ENCODE measurements at regions not wholly inside any gene's neighbourhood (a gene's known extent, or its start where the extent isn't known, plus 50 kb on each side); places are given as distances from the start of the nearest gene placed in this dataset.
"Not testable (repeated sequence)": the region's sequence is repeated elsewhere in the genome, so short reads cannot be mapped to it uniquely, and the experiment has no call there.

GRCh38 chr16:26827386-26827785 lies 239.3 kb upstream of the C16orf82 start:
- no peaks in the 10 kb centered on the region for H3K36me3 ChIP-seq (ENCODE audit: control insufficient read depth, insufficient read depth, low read length)
- Mint-ChIP-seq H3K4me3 (no peak overlapping the region), H3K27me3 (peaks cover 9% of the 10 kb centered on the region), H3K36me3 (no peaks in the 10 kb centered on the region), H3K4me1 (no peaks in the 10 kb centered on the region), H3K9me3 (peaks cover 0 to 4% (median 0%) of the 10 kb centered on the region in 7 donors), H3K27ac (no peak overlapping the region)
- peaks cover 7% of the 10 kb centered on the region for H3K27me3 ChIP-seq (ENCODE audit: control insufficient read depth, insufficient read depth, low read length)
- H3K4me1 ChIP-seq (ENCODE audit: control insufficient read depth, insufficient read depth, low read length, poor library complexity, severe bottlenecking), result no peaks in the 10 kb centered on the region
- no peak overlapping the region for H3K4me3 ChIP-seq (ENCODE audit: low read depth, low read length)
- H3K27ac ChIP-seq (ENCODE audit: insufficient read depth, low read length, poor library complexity, severe bottlenecking), result no peak overlapping the region
- no peaks in the 10 kb centered on the region for H3K9me3 ChIP-seq (ENCODE audit: control insufficient read depth in 2 of 2, low read length in 2 of 2)
- DNase-seq (no peak), ATAC-seq (ENCODE audit: low read depth in 2 of 2) (no peak)

GRCh38 chr16:26830428-26831127 lies 236.1 kb upstream of the C16orf82 start:
- Histone ChIP-seq H3K9me3 (ENCODE audit: control insufficient read depth in 2 of 2, low read length in 2 of 2) (no peaks in the 10 kb centered on the region), H3K27ac (ENCODE audit: insufficient read depth, low read length, poor library complexity, severe bottlenecking) (no peak overlapping the region), H3K27me3 (ENCODE audit: control insufficient read depth, insufficient read depth, low read length) (peaks cover 7% of the 10 kb centered on the region), H3K36me3 (ENCODE audit: control insufficient read depth, insufficient read depth, low read length) (no peaks in the 10 kb centered on the region), H3K4me3 (ENCODE audit: low read depth, low read length) (no peak overlapping the region), H3K4me1 (ENCODE audit: control insufficient read depth, insufficient read depth, low read length, poor library complexity, severe bottlenecking) (no peaks in the 10 kb centered on the region)
- Mint-ChIP-seq H3K4me3 (no peak overlapping the region), H3K4me1 (no peaks in the 10 kb centered on the region), H3K36me3 (no peaks in the 10 kb centered on the region), H3K9me3 (peaks cover 0 to 6% (median 2%) of the 10 kb centered on the region in 7 donors), H3K27ac (no peak overlapping the region), H3K27me3 (peaks cover 15% of the 10 kb centered on the region)
- ATAC-seq (ENCODE audit: low read depth in 2 of 2), result no peak
- DNase-seq, result no peak

GRCh38 chr16:26836114-26836513 lies 230.6 kb upstream of the C16orf82 start:
- not testable (repeated sequence) for DNase-seq; H3K36me3 ChIP-seq (ENCODE audit: control insufficient read depth, insufficient read depth, low read length); H3K4me3 Mint-ChIP-seq; H3K27ac Mint-ChIP-seq; H3K9me3 Mint-ChIP-seq; H3K4me3 ChIP-seq (ENCODE audit: low read depth, low read length); H3K4me1 ChIP-seq (ENCODE audit: control insufficient read depth, insufficient read depth, low read length, poor library complexity, severe bottlenecking); H3K36me3 Mint-ChIP-seq; H3K27ac ChIP-seq (ENCODE audit: insufficient read depth, low read length, poor library complexity, severe bottlenecking); H3K9me3 ChIP-seq (ENCODE audit: control insufficient read depth in 2 of 2, low read length in 2 of 2); H3K27me3 ChIP-seq (ENCODE audit: control insufficient read depth, insufficient read depth, low read length); H3K4me1 Mint-ChIP-seq; ATAC-seq (ENCODE audit: low read depth in 2 of 2)
- H3K27me3 Mint-ChIP-seq, result peaks cover 10% of the 10 kb centered on the region

GRCh38 chr16:26838931-26839330 lies 227.8 kb upstream of the C16orf82 start:
- peaks cover 3% of the 10 kb centered on the region for H3K36me3 Mint-ChIP-seq
- H3K27ac Mint-ChIP-seq, result no peak overlapping the region
- H3K4me3 ChIP-seq (ENCODE audit: low read depth, low read length), result no peak overlapping the region
- no peak overlapping the region for H3K4me3 Mint-ChIP-seq
- peaks cover 1% of the 10 kb centered on the region for H3K27me3 Mint-ChIP-seq
- no peaks in the 10 kb centered on the region for H3K4me1 Mint-ChIP-seq
- H3K9me3 Mint-ChIP-seq, result peaks cover 0 to 2% (median 0%) of the 10 kb centered on the region in 7 donors
- H3K36me3 ChIP-seq (ENCODE audit: control insufficient read depth, insufficient read depth, low read length), result no peaks in the 10 kb centered on the region
- no peaks in the 10 kb centered on the region for H3K27me3 ChIP-seq (ENCODE audit: control insufficient read depth, insufficient read depth, low read length)
- no peak overlapping the region for H3K27ac ChIP-seq (ENCODE audit: insufficient read depth, low read length, poor library complexity, severe bottlenecking)
- H3K9me3 ChIP-seq (ENCODE audit: control insufficient read depth in 2 of 2, low read length in 2 of 2), result no peaks in the 10 kb centered on the region
- no peaks in the 10 kb centered on the region for H3K4me1 ChIP-seq (ENCODE audit: control insufficient read depth, insufficient read depth, low read length, poor library complexity, severe bottlenecking)
- ATAC-seq (ENCODE audit: low read depth in 2 of 2) (no peak), DNase-seq (no peak)

GRCh38 chr16:26840691-26841090 lies 226.0 kb upstream of the C16orf82 start:
- Mint-ChIP-seq H3K27ac (no peak overlapping the region), H3K4me3 (no peak overlapping the region), H3K9me3 (peaks cover 0 to 2% (median 0%) of the 10 kb centered on the region in 7 donors), H3K27me3 (no peaks in the 10 kb centered on the region), H3K4me1 (no peaks in the 10 kb centered on the region), H3K36me3 (peaks cover 3% of the 10 kb centered on the region)
- H3K4me1 ChIP-seq (ENCODE audit: control insufficient read depth, insufficient read depth, low read length, poor library complexity, severe bottlenecking), result no peaks in the 10 kb centered on the region
- no peaks in the 10 kb centered on the region for H3K36me3 ChIP-seq (ENCODE audit: control insufficient read depth, insufficient read depth, low read length)
- ATAC-seq (ENCODE audit: low read depth in 2 of 2), result no peak
- no peak for DNase-seq
- H3K4me3 ChIP-seq (ENCODE audit: low read depth, low read length), result no peak overlapping the region
- no peaks in the 10 kb centered on the region for H3K9me3 ChIP-seq (ENCODE audit: control insufficient read depth in 2 of 2, low read length in 2 of 2)
- no peaks in the 10 kb centered on the region for H3K27me3 ChIP-seq (ENCODE audit: control insufficient read depth, insufficient read depth, low read length)
- H3K27ac ChIP-seq (ENCODE audit: insufficient read depth, low read length, poor library complexity, severe bottlenecking), result no peak overlapping the region

GRCh38 chr16:26856271-26856670 lies 210.5 kb upstream of the C16orf82 start:
- H3K36me3 Mint-ChIP-seq, result peaks cover 3% of the 10 kb centered on the region
- Histone ChIP-seq H3K9me3 (ENCODE audit: control insufficient read depth in 2 of 2, low read length in 2 of 2) (peaks cover 8 to 13% of the 10 kb centered on the region in 2 experiments), H3K27me3 (ENCODE audit: control insufficient read depth, insufficient read depth, low read length) (no peaks in the 10 kb centered on the region), H3K4me1 (ENCODE audit: control insufficient read depth, insufficient read depth, low read length, poor library complexity, severe bottlenecking) (no peaks in the 10 kb centered on the region), H3K27ac (ENCODE audit: insufficient read depth, low read length, poor library complexity, severe bottlenecking) (no peak overlapping the region), H3K4me3 (ENCODE audit: low read depth, low read length) (no peak overlapping the region), H3K36me3 (ENCODE audit: control insufficient read depth, insufficient read depth, low read length) (no peaks in the 10 kb centered on the region)
- DNase-seq, result no peak
- H3K4me1 Mint-ChIP-seq, result no peaks in the 10 kb centered on the region
- H3K9me3 Mint-ChIP-seq, result peaks cover 0 to 21% (median 11%) of the 10 kb centered on the region in 7 donors
- H3K27ac Mint-ChIP-seq, result no peak overlapping the region
- ATAC-seq (ENCODE audit: low read depth in 2 of 2), result no peak
- H3K27me3 Mint-ChIP-seq, result no peaks in the 10 kb centered on the region
- no peak overlapping the region for H3K4me3 Mint-ChIP-seq

- Mint-ChIP-seq H3K27me3 (no peaks in the 10 kb centered on the region), H3K36me3 (peaks cover 3% of the 10 kb centered on the region), H3K27ac (no peak overlapping the region), H3K4me3 (no peak overlapping the region), H3K4me1 (no peaks in the 10 kb centered on the region), H3K9me3 (peaks cover 0 to 26% (median 14%) of the 10 kb centered on the region in 7 donors)
- no peak for ATAC-seq (ENCODE audit: low read depth in 2 of 2)
- Histone ChIP-seq H3K36me3 (ENCODE audit: control insufficient read depth, insufficient read depth, low read length) (no peaks in the 10 kb centered on the region), H3K9me3 (ENCODE audit: control insufficient read depth in 2 of 2, low read length in 2 of 2) (peaks cover 8 to 15% of the 10 kb centered on the region in 2 experiments), H3K4me1 (ENCODE audit: control insufficient read depth, insufficient read depth, low read length, poor library complexity, severe bottlenecking) (no peaks in the 10 kb centered on the region), H3K27ac (ENCODE audit: insufficient read depth, low read length, poor library complexity, severe bottlenecking) (no peak overlapping the region), H3K27me3 (ENCODE audit: control insufficient read depth, insufficient read depth, low read length) (no peaks in the 10 kb centered on the region), H3K4me3 (ENCODE audit: low read depth, low read length) (no peak overlapping the region)
- DNase-seq, result no peak
These were observed 209.9 kb upstream of the C16orf82 start for GRCh38 chr16:26856791-26857190.

- Mint-ChIP-seq H3K4me1 (no peaks in the 10 kb centered on the region), H3K36me3 (peaks cover 3% of the 10 kb centered on the region)
These were observed 209.4 kb upstream of the C16orf82 start for GRCh38 chr16:26857371-26857770.

More at GRCh38 chr16:26857371-26857770, 209.4 kb upstream of the C16orf82 start:
- Mint-ChIP-seq H3K9me3 (peaks cover 0 to 26% (median 14%) of the 10 kb centered on the region in 7 donors), H3K27ac (no peak overlapping the region), H3K27me3 (no peaks in the 10 kb centered on the region), H3K4me3 (no peak overlapping the region)
- ATAC-seq (ENCODE audit: low read depth in 2 of 2), result no peak
- no peaks in the 10 kb centered on the region for H3K27me3 ChIP-seq (ENCODE audit: control insufficient read depth, insufficient read depth, low read length)
- H3K9me3 ChIP-seq (ENCODE audit: control insufficient read depth in 2 of 2, low read length in 2 of 2), result peaks cover 8 to 15% of the 10 kb centered on the region in 2 experiments
- H3K4me3 ChIP-seq (ENCODE audit: low read depth, low read length), result no peak overlapping the region
- DNase-seq, result no peak
- no peaks in the 10 kb centered on the region for H3K36me3 ChIP-seq (ENCODE audit: control insufficient read depth, insufficient read depth, low read length)
- no peak overlapping the region for H3K27ac ChIP-seq (ENCODE audit: insufficient read depth, low read length, poor library complexity, severe bottlenecking)
- H3K4me1 ChIP-seq (ENCODE audit: control insufficient read depth, insufficient read depth, low read length, poor library complexity, severe bottlenecking), result no peaks in the 10 kb centered on the region
